Neuronal stem cell (in vitro differentiated cells): ENCODE measurements at regions not wholly inside any gene's neighbourhood (a gene's known extent, or its start where the extent isn't known, plus 50 kb on each side); places are given as distances from the start of the nearest gene placed in this dataset.

Source experiments
- DNase-seq: peaks from one replicate; pipeline ENCODE4 v3.0.0-alpha.2; 2013; ENCODE audit warnings: low spot score
- H2AFZ ChIP-seq: one replicate; pipeline ENCODE4 v1.6.1; 2013; ENCODE audit warnings: mild to moderate bottlenecking, low read length, inconsistent platforms
- H2AK5ac ChIP-seq: 2 replicates; pipeline ENCODE4 v1.6.1; 2013; ENCODE audit warnings: low read depth, mild to moderate bottlenecking, inconsistent platforms, low read length, moderate library complexity, mixed read lengths
- H2BK120ac ChIP-seq: 2 replicates; pipeline ENCODE4 v1.6.1; 2013; ENCODE audit warnings: low read depth, mild to moderate bottlenecking, inconsistent platforms, low read length, moderate library complexity, mixed read lengths
- H2BK12ac ChIP-seq: one replicate; pipeline ENCODE4 v1.6.1; 2013; ENCODE audit warnings: low read length, inconsistent platforms
- H2BK15ac ChIP-seq: 2 replicates; pipeline ENCODE4 v1.6.1; 2013; ENCODE audit warnings: mild to moderate bottlenecking, low read length, inconsistent platforms, mixed read lengths
- H2BK5ac ChIP-seq: one replicate; pipeline ENCODE4 v1.6.1; 2013; ENCODE audit warnings: inconsistent platforms, mild to moderate bottlenecking, low read length, moderate library complexity
- H3K14ac ChIP-seq: one replicate; pipeline ENCODE4 v1.6.1; 2013; ENCODE audit warnings: low read length, inconsistent platforms
- H3K18ac ChIP-seq: 2 replicates; pipeline ENCODE4 v1.6.1; 2013; ENCODE audit warnings: low read length, inconsistent platforms
- H3K23ac ChIP-seq: 2 replicates; pipeline ENCODE4 v1.6.1; 2013; ENCODE audit warnings: low read depth, mild to moderate bottlenecking, mixed read lengths, low read length, inconsistent platforms; ENCODE audit not compliant: poor library complexity
- H3K27ac ChIP-seq: replicated peaks from 3 replicates; pipeline ENCODE4 v1.5.1; 2013; ENCODE audit warnings: low read length, inconsistent platforms
- H3K27me3 ChIP-seq, 3 experiments: 2 replicates each; pipeline ENCODE4 v1.6.1; 2013; ENCODE audit warnings: low read length in 3 of 3, mild to moderate bottlenecking in 2 of 3, inconsistent platforms in 1 of 3, low read depth in 1 of 3, mixed read lengths in 1 of 3, moderate library complexity in 1 of 3; ENCODE audit not compliant: control insufficient read depth in 3 of 3, insufficient read depth in 3 of 3
- H3K36me3 ChIP-seq, 2 donors: replicated peaks in 1 of 2; 2 replicates each; pipeline ENCODE4 v1.6.1; 2013; ENCODE audit warnings: low read length in 2 of 2; ENCODE audit not compliant: control insufficient read depth in 2 of 2, insufficient read depth in 2 of 2
- H3K4ac ChIP-seq: 2 replicates; pipeline ENCODE4 v1.6.1; 2013; ENCODE audit warnings: inconsistent platforms, mild to moderate bottlenecking, low read length, moderate library complexity
- H3K4me1 ChIP-seq, 2 donors: 1 replicate in 1 of 2; 2 replicates in 1 of 2; pipeline ENCODE4 v1.6.1; 2013; ENCODE audit warnings: low read length in 2 of 2, low read depth in 1 of 2; ENCODE audit not compliant: control insufficient read depth in 2 of 2, insufficient read depth in 1 of 2
- H3K4me2 ChIP-seq: one replicate; pipeline ENCODE4 v1.6.1; 2013; ENCODE audit warnings: mild to moderate bottlenecking, low read length, inconsistent platforms; ENCODE audit not compliant: insufficient read depth, poor library complexity, severe bottlenecking
- H3K4me3 ChIP-seq, 2 donors: 2 replicates each; pipeline ENCODE4 v1.5.1; 2013; ENCODE audit warnings: low read length in 2 of 2, mild to moderate bottlenecking in 2 of 2, inconsistent platforms in 1 of 2, moderate library complexity in 1 of 2
- H3K79me1 ChIP-seq: one replicate; pipeline ENCODE4 v1.6.1; 2013; ENCODE audit warnings: low read depth, mild to moderate bottlenecking, inconsistent platforms, low read length, moderate library complexity
- H3K9ac ChIP-seq: one replicate; pipeline ENCODE4 v1.6.1; 2013; ENCODE audit warnings: mild to moderate bottlenecking, low read depth, low read length, inconsistent platforms; ENCODE audit not compliant: poor library complexity
- H3K9me3 ChIP-seq, 2 donors: replicated peaks in 1 of 2; 2 replicates each; pipeline versions ENCODE3 to v1.6.1; 2013; ENCODE audit warnings: low read length in 2 of 2, mild to moderate bottlenecking in 2 of 2, inconsistent platforms in 1 of 2, low read depth in 1 of 2, mixed read lengths in 1 of 2, moderate library complexity in 1 of 2; ENCODE audit not compliant: control insufficient read depth in 2 of 2, insufficient read depth in 1 of 2
- H4K8ac ChIP-seq: one replicate; pipeline ENCODE4 v1.6.1; 2013; ENCODE audit warnings: low read depth, mild to moderate bottlenecking, inconsistent platforms, low read length, moderate library complexity
- H4K91ac ChIP-seq: one replicate; pipeline ENCODE4 v1.6.1; 2013; ENCODE audit warnings: low read length, low read depth, mild to moderate bottlenecking, inconsistent platforms; ENCODE audit not compliant: poor library complexity
- WGBS, 2 donors: extraction: QIAGEN DNeasy Blood & Tissue Kit; methylation state at CpG; one replicate each; pipeline ENCODE4 v1.1.7; 2013; ENCODE audit warnings: missing lambda C conversion rate in 2 of 2, mixed read lengths in 1 of 2; ENCODE audit not compliant: insufficient read length in 2 of 2, insufficient replicate concordance in 1 of 2; ENCODE audit errors: extremely low coverage in 2 of 2; 5-methylcytosine and 5-hydroxymethylcytosine counted together

DNA sequence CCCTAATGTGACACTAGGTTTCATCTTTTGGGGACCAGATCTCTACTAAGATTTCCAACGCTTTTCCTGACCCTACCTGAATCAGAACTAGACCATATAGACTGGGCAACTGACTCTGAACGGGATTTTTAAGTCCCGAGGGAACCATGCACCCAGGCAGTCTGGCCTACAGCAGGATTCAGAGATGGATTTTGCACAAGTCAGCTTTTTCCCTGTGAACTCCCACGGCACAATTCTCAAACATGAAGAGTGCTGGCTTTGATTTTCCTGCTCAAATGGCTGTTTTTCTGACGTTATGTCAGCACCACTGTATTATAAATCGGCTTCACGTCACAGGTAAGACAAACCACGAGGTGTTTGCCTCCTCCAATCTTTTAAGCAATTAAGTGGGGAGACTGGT lies 409.1 kb downstream of the TCERG1L start:
- H4K91ac ChIP-seq, result no peak overlapping the region
- H3K36me3 ChIP-seq, result no peaks in the 10 kb centered on the region
- H3K9ac ChIP-seq, result no peak overlapping the region
- no peaks in the 10 kb centered on the region for H3K79me1 ChIP-seq
- no peak overlapping the region for H3K14ac ChIP-seq
- H2AFZ ChIP-seq, result no peak overlapping the region
- no peak for DNase-seq
- no peak overlapping the region for H3K4me2 ChIP-seq
- no peak overlapping the region for H2BK12ac ChIP-seq
- H3K4me1 ChIP-seq, result no peaks in the 10 kb centered on the region
- H2BK5ac ChIP-seq, result no peak overlapping the region
- H3K9me3 ChIP-seq, result no peaks in the 10 kb centered on the region
- no peak overlapping the region for H3K18ac ChIP-seq
- H3K27me3 ChIP-seq, result peaks cover 0 to 1% (median 0%) of the 10 kb centered on the region in 3 experiments
- no CpG with 5 or more reads among the region's 8 CpGs for WGBS, 2 donors
- H3K4ac ChIP-seq, result no peak overlapping the region
- H3K27ac ChIP-seq, result no peak overlapping the region
- no peak overlapping the region for H2BK120ac ChIP-seq
- H4K8ac ChIP-seq, result no peak overlapping the region
- no peak overlapping the region for H3K4me3 ChIP-seq
- H2AK5ac ChIP-seq, result no peak overlapping the region
- H3K23ac ChIP-seq, result no peak overlapping the region
- H2BK15ac ChIP-seq, result no peak overlapping the region

DNA sequence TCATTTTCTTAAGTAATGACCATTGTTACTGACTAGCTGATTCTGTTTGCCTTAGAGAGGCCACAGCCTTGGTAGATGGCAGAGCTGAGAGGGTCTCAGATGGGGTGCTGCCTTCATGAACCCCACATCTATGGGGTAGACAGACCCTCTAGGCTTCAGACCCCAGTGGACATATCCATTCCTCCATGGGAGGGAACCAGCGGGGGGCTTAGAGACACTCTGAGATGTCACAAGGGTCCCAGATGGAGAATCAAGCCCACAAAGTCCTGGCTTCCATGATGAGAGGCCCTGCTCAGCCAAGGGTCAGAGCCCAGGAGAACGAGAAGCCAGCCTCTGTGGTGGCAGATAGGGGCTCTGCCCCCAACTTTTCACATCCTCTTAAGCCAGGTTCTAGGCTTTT lies 408.6 kb downstream of the TCERG1L start:
- no peak for DNase-seq
- Histone ChIP-seq H2BK120ac (no peak overlapping the region), H3K18ac (no peak overlapping the region), H2AFZ (no peak overlapping the region), H2BK12ac (no peak overlapping the region), H3K9me3 (no peaks in the 10 kb centered on the region), H3K4me2 (no peak overlapping the region), H3K9ac (no peak overlapping the region), H3K27me3 (peaks cover 0 to 1% (median 0%) of the 10 kb centered on the region in 3 experiments), H2BK5ac (no peak overlapping the region), H4K8ac (no peak overlapping the region), H3K4me3 (no peak overlapping the region), H3K23ac (no peak overlapping the region), H3K27ac (no peak overlapping the region), H3K79me1 (no peaks in the 10 kb centered on the region), H4K91ac (no peak overlapping the region), H3K4ac (no peak overlapping the region), H3K36me3 (no peaks in the 10 kb centered on the region), H3K4me1 (no peaks in the 10 kb centered on the region), H2BK15ac (no peak overlapping the region), H2AK5ac (no peak overlapping the region), H3K14ac (no peak overlapping the region)
- no CpG with 5 or more reads among the region's 2 CpGs for WGBS, 2 donors

DNA sequence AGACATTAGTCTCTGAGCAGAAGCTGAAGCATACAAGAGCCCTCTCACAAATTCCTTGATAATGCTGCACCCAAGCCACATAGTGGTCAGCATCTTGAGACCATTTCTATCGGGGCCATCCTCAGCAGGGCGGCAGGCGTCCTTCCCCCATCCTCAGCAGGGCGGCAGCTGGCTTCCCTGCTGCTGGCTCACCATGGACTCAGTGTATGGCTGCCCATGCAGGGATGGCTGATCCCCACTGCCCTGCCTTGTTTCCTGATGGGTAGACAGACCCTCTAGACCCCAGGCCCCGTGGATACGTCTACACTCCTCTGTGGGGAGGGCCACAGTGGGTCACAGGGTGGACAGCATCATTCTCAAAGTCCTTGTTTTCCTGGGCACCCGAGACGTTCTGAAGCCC lies 406.8 kb downstream of the TCERG1L start:
- Histone ChIP-seq H2BK120ac (no peak overlapping the region), H4K91ac (no peak overlapping the region), H3K4me3 (no peak overlapping the region), H2BK15ac (no peak overlapping the region), H3K14ac (peak overlapping the region; percentile 72), H3K36me3 (no peaks in the 10 kb centered on the region), H3K9ac (peak overlapping the region; percentile 56), H2BK5ac (no peak overlapping the region), H3K27ac (no peak overlapping the region), H3K4ac (no peak overlapping the region), H2BK12ac (peak overlapping the region; percentile 34), H2AK5ac (no peak overlapping the region), H3K18ac (peak overlapping the region; percentile 3), H3K4me1 (no peaks in the 10 kb centered on the region), H3K23ac (peak overlapping the region; percentile 69), H3K27me3 (peaks cover 0 to 1% (median 0%) of the 10 kb centered on the region in 3 experiments), H2AFZ (no peak overlapping the region), H3K4me2 (no peak overlapping the region), H3K79me1 (no peaks in the 10 kb centered on the region), H4K8ac (no peak overlapping the region), H3K9me3 (no peaks in the 10 kb centered on the region)
- WGBS, 2 donors, result no CpG with 5 or more reads among the region's 8 CpGs
- no peak for DNase-seq

DNA sequence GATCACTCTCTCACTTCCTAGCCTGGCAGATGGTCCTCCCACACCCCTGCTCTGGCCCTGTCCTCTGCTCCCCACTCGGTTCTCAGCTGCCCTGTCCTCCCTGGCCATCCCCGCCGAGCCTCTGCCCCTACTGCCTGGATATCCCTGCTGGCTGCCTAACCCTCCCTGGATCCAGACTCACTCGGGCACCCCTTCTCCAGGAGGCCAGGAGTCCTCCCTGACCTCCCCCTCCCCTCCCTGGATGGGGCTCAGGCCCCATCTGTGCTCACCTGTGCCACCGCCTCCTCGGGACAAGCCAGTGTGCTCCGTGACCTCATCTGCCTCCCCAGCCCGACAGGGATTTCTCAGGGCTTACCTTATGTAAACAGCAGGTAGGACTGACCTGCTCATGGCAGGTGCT lies 406.1 kb downstream of the TCERG1L start:
- Histone ChIP-seq H3K36me3 (no peaks in the 10 kb centered on the region), H2BK5ac (no peak overlapping the region), H3K79me1 (no peaks in the 10 kb centered on the region), H3K18ac (no peak overlapping the region), H2AK5ac (no peak overlapping the region), H2BK120ac (no peak overlapping the region), H3K23ac (no peak overlapping the region), H2BK12ac (no peak overlapping the region), H2BK15ac (no peak overlapping the region), H3K4me3 (no peak overlapping the region), H3K27ac (no peak overlapping the region), H4K8ac (no peak overlapping the region), H2AFZ (no peak overlapping the region), H4K91ac (no peak overlapping the region), H3K9me3 (no peaks in the 10 kb centered on the region), H3K4me2 (no peak overlapping the region), H3K4ac (no peak overlapping the region), H3K14ac (no peak overlapping the region), H3K27me3 (peaks cover 0 to 1% (median 0%) of the 10 kb centered on the region in 3 experiments), H3K4me1 (no peaks in the 10 kb centered on the region), H3K9ac (no peak overlapping the region)
- no peak for DNase-seq
- no CpG with 5 or more reads among the region's 8 CpGs for WGBS, 2 donors
